Activated CD8-positive, alpha-beta memory T cell treated with anti-CD3 and anti-CD28 coated beads, Interleukin-2, amount 50 U/mL, for 24 hours (primary cell): ENCODE measurements at regions not wholly inside any gene's neighbourhood (a gene's known extent, or its start where the extent isn't known, plus 50 kb on each side); places are given as distances from the start of the nearest gene placed in this dataset.

Source experiments
- DNase-seq: peaks from one replicate; pipeline ENCODE4 v3.0.0-alpha.2; 2020; ENCODE audit errors: extremely low read depth

GRCh38 chr1:30052178-30052577 lies 671.2 kb downstream of the MATN1 start:
- DNase-seq = no peak

- DNase-seq = no peak
Measured at GRCh38 chr1:30051777-30052176, 671.6 kb downstream of the MATN1 start.

- DNase-seq = no peak
Measured at GRCh38 chr1:30049748-30050296, 673.6 kb downstream of the MATN1 start.

GRCh38 chr1:30048905-30049304 lies 674.5 kb downstream of the MATN1 start:
- no peak for DNase-seq

- no peak for DNase-seq
Measured at GRCh38 chr1:30047576-30047975, 675.8 kb downstream of the MATN1 start.

GRCh38 chr1:30046751-30047150 lies 676.6 kb downstream of the MATN1 start:
- no peak for DNase-seq

- no peak for DNase-seq
Measured at GRCh38 chr1:30045304-30046090, 677.9 kb downstream of the MATN1 start.

GRCh38 chr1:30044656-30045144 lies 678.7 kb downstream of the MATN1 start:
- no peak for DNase-seq

- DNase-seq = no peak
Measured at GRCh38 chr1:30043731-30044408, 679.5 kb downstream of the MATN1 start.

- DNase-seq = no peak
Measured at GRCh38 chr1:30043256-30043655, 680.1 kb downstream of the MATN1 start.

GRCh38 chr1:30042438-30043147 lies 680.8 kb downstream of the MATN1 start:
- no peak for DNase-seq

- no peak for DNase-seq
Measured at GRCh38 chr1:30041741-30042437, 681.5 kb downstream of the MATN1 start.

GRCh38 chr1:30040081-30041019 lies 683.0 kb downstream of the MATN1 start:
- no peak for DNase-seq

GRCh38 chr1:30039354-30040080 lies 683.9 kb downstream of the MATN1 start:
- DNase-seq = no peak

- no peak for DNase-seq
Measured at GRCh38 chr1:30038134-30039025, 685.0 kb downstream of the MATN1 start.

- no peak for DNase-seq
Measured at GRCh38 chr1:30037251-30038118, 685.9 kb downstream of the MATN1 start.

GRCh38 chr1:30036666-30037065 lies 686.7 kb downstream of the MATN1 start:
- DNase-seq = no peak

GRCh38 chr1:30036229-30036547 lies 687.2 kb downstream of the MATN1 start:
- no peak for DNase-seq
